Psoas muscle (tissue), 7 donors: ENCODE measurements at regions not wholly inside any gene's neighbourhood (a gene's known extent, or its start where the extent isn't known, plus 50 kb on each side); places are given as distances from the start of the nearest gene placed in this dataset.

Experiments
- ATAC-seq, 4 donors: fragments of 200-7000 bp; cut with Tn5 transposase; one replicate each; pipeline ENCODE4 v1.9.1; 2020; ENCODE audit warnings: moderate library complexity in 3 of 4, mild to moderate bottlenecking in 2 of 4
- DNase-seq, 2 donors: peaks; one replicate each; pipeline ENCODE4 v3.0.0-alpha.2; 2020
- H3K27ac ChIP-seq: fragments of 200-600 bp; one replicate; pipeline ENCODE4 v1.8.0; 2022
- H3K27me3 ChIP-seq, 3 donors: fragments of 200-600 bp in 1 of 3; one replicate each; pipeline versions ENCODE4 v1.6.1 to v1.8.0; 2013 to 2022; ENCODE audit warnings: low read length in 2 of 3, mild to moderate bottlenecking in 2 of 3, moderate library complexity in 1 of 3; ENCODE audit not compliant: insufficient read depth in 3 of 3
- H3K36me3 ChIP-seq, 2 donors: fragments of 200-600 bp in 1 of 2; one replicate each; pipeline versions ENCODE4 v1.6.1 to v1.8.0; 2013 to 2022; ENCODE audit warnings: low read depth in 1 of 2, mild to moderate bottlenecking in 1 of 2, moderate library complexity in 1 of 2; ENCODE audit not compliant: insufficient read depth in 1 of 2
- H3K4me1 ChIP-seq: fragments of 200-600 bp; one replicate; pipeline ENCODE4 v1.8.0; 2022
- H3K4me3 ChIP-seq: fragments of 200-600 bp; one replicate; pipeline ENCODE4 v1.8.0; 2022; ENCODE audit warnings: mild to moderate bottlenecking
- H3K9me3 ChIP-seq: fragments of 200-600 bp; one replicate; pipeline ENCODE4 v1.8.0; 2022
- whole genome bisulfite sequencing, 3 donors: extraction: QIAGEN DNeasy Blood & Tissue Kit; methylation state at CpG; one replicate each; pipeline versions ENCODE4 v1.1.6 to v1.1.7; 2013; 5-methylcytosine and 5-hydroxymethylcytosine counted together
- intact Hi-C, 2 donors: fragments of 100-400 bp; cut with DNase I; formaldehyde crosslinking; loops; one replicate each; pipeline versions ENCODE4 v1.11.0 to v1.14.2; 2022
- TF ChIP-seq, protein P1 (sequence below): fragments of 200-600 bp; IDR thresholded peaks from one replicate; pipeline ENCODE4 v1.8.0; 2022; ENCODE audit warnings: antibody characterized with exemption
- donor health status: healthy with polysubstance abuse.
- donor health status: DM: no; HTN: no; CAD: no; lungs with moderate emphysema.
- donor health status: Bipolar disorder and iron deficiency.
- donor health status: healthy.
- donor health status: DM: yes; HTN: yes; CAD: no.
- donor health status: DM: no; HTN: no; CAD: no.
- donor health status: DM: yes; HTN: yes; CAD: no.

GRCh38 chr1:199545780-199546179 lies 481.7 kb upstream of the NR5A2 start:
- Histone ChIP-seq H3K27ac (no peak overlapping the region), H3K36me3 (no peaks in the 10 kb centered on the region), H3K4me1 (no peaks in the 10 kb centered on the region), H3K9me3 (peaks cover 4% of the 10 kb centered on the region), H3K4me3 (no peak overlapping the region), H3K27me3 (no peaks in the 10 kb centered on the region)
- WGBS, 3 donors, result 63 to 76% (median 74%) methylated on average over 1 of the region's 1 CpG
- intact Hi-C loops, result loop anchor here in 1 of 2 donors (10.0 kb wide), 1 partner anchor 791 kb away; no protein-coding TSS in a partner anchor
- DNase-seq, result no peak
- TF ChIP-seq, protein P1, sequence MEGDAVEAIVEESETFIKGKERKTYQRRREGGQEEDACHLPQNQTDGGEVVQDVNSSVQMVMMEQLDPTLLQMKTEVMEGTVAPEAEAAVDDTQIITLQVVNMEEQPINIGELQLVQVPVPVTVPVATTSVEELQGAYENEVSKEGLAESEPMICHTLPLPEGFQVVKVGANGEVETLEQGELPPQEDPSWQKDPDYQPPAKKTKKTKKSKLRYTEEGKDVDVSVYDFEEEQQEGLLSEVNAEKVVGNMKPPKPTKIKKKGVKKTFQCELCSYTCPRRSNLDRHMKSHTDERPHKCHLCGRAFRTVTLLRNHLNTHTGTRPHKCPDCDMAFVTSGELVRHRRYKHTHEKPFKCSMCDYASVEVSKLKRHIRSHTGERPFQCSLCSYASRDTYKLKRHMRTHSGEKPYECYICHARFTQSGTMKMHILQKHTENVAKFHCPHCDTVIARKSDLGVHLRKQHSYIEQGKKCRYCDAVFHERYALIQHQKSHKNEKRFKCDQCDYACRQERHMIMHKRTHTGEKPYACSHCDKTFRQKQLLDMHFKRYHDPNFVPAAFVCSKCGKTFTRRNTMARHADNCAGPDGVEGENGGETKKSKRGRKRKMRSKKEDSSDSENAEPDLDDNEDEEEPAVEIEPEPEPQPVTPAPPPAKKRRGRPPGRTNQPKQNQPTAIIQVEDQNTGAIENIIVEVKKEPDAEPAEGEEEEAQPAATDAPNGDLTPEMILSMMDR, result no peak
- ATAC-seq, result no peak

- no peak overlapping the region for H3K4me3 ChIP-seq
Observed at GRCh38 chr1:199546323-199546722, 481.2 kb upstream of the NR5A2 start.

GRCh38 chr1:199549421-199549820 lies 478.1 kb upstream of the NR5A2 start:
- H3K4me3 ChIP-seq, result no peak overlapping the region
- no peak for DNase-seq
- no peaks in the 10 kb centered on the region for H3K27me3 ChIP-seq
- no peak for ATAC-seq
- no peak overlapping the region for H3K27ac ChIP-seq
- WGBS, 3 donors, result 72 to 85% (median 78%) methylated on average over 2 of the region's 2 CpGs
- intact Hi-C loops, result loop anchor here in 1 of 2 donors (10.0 kb wide), 1 partner anchor 795 kb away; no protein-coding TSS in a partner anchor
- TF ChIP-seq, protein P1, result no peak
- H3K9me3 ChIP-seq, result no peaks in the 10 kb centered on the region
- no peaks in the 10 kb centered on the region for H3K4me1 ChIP-seq
- no peaks in the 10 kb centered on the region for H3K36me3 ChIP-seq

More at GRCh38 chr1:199546323-199546722, 481.2 kb upstream of the NR5A2 start:
- H3K27ac ChIP-seq, result no peak overlapping the region
- intact Hi-C loops, result loop anchor here in 1 of 2 donors (10.0 kb wide), 1 partner anchor 792 kb away; no protein-coding TSS in a partner anchor
- peaks cover 4% of the 10 kb centered on the region for H3K9me3 ChIP-seq
- DNase-seq, result no peak
- 91 to 93% (median 92%) methylated on average over 2 of the region's 2 CpGs for WGBS, 3 donors
- H3K27me3 ChIP-seq, result no peaks in the 10 kb centered on the region
- TF ChIP-seq, protein P1, result no peak
- H3K36me3 ChIP-seq, result no peaks in the 10 kb centered on the region
- ATAC-seq, result no peak
- no peaks in the 10 kb centered on the region for H3K4me1 ChIP-seq

DNA sequence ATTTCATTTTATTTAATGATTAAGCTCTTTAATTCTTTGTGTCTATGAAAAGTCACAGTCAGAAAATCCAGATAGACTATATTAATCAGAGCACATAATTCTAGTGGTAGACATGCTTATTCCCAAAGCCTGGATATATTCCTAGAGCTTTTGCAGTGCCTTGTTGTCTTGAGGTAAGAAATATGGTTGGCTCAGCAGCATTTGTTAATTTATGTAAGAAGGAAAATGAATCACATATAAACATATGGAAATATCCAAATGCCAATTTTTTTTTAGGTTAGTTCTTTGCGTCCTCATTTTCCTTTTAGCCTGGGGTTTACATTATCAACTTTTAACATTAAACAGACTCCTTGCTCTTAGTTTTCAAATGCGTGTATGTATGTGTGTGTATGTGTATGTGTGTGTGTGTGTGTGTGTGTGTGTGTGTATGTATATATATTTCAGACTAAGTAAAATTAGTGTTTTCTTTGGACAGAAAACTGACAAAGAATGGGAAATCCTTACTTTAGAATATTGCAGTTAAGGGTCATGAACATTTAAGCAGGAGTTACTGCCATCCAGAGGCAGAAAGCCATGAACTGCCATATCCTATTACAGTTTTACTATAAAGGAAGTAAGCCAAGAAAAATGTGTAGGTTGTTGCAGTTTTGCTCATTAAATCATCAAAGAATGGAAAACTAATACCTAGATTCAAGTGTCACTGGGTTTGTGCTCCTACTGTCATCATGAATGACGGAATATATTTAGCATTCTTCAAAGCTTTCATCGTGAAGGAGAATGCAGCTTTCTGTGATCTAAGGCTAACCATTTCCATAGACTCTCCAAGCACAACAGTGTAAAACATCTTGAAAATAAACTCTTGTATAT lies 477.1 kb upstream of the NR5A2 start:
- WGBS, 3 donors, result 63 to 71% (median 65%) methylated on average over 4 of the region's 4 CpGs
- ATAC-seq, result no peak
- Histone ChIP-seq H3K4me3 (no peak overlapping the region), H3K27me3 (no peaks in the 10 kb centered on the region), H3K9me3 (no peaks in the 10 kb centered on the region), H3K27ac (no peak overlapping the region), H3K4me1 (no peaks in the 10 kb centered on the region), H3K36me3 (no peaks in the 10 kb centered on the region)
- DNase-seq, result no peak
- intact Hi-C loops, result loop anchor here in 1 of 2 donors (5.0 kb wide), 1 partner anchor 793 kb away; no protein-coding TSS in a partner anchor
- TF ChIP-seq, protein P1, result no peak
